ENCODE measurements at regions not wholly inside any gene's neighbourhood (a gene's known extent, or its start where the extent isn't known, plus 50 kb on each side); places are given as distances from the start of the nearest gene placed in this dataset.

GRCh38 chr4:15232366-15233263, 195.2 kb upstream of the C1QTNF7 start:
- DNase-seq, result no peak

GRCh38 chr4:15233264-15233597, 194.6 kb upstream of the C1QTNF7 start:
- DNase-seq, result peak; percentile 81

GRCh38 chr4:15233626-15234025, 194.2 kb upstream of the C1QTNF7 start:
- DNase-seq, result no peak

DNA sequence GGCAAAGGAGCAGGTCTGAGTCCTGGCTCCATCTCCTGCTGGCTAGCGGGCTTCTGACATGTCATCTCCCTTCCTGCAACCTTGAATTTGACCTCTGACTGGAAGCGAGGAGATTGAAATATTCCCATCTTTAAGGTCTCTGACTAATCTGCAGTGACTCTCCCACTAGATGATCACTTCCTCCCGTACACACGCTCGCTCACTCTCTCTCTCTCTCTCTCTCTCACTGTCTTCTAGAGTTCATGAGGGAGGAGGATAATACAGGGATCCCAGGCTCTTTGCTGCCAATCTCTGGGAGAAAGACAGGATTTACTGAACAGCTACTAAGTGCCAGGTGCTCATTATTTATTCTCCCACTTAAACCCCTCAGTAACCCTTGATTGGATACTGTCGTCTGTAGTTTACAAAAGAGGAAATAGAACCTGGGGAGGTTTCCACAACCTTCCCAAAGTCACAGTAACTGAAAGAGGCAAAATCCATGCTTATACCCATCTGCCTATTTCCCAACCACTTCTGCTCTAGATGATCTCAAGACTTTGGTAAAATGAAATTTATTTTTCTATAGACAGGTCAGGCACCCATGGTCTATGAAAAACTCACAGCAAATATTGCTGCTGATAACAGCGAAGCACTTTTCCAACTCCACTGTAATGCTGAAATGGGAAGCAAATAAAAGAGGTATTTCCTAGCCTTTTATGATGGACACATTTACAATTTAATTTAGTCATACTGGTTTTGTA, 193.5 kb upstream of the C1QTNF7 start:
- no peak for DNase-seq

DNA sequence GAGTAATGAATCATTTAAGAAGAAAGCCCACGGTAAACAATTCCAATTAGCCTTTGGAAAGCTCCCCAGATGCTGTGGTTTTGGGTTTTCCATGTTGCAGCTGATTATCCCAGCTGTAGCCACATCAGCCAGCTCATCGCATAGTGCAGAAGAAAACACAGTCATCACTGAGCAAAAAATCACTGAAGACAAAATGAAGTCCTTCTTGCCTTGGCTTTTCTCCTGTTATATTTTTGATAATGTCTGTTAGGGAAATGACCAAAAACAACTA, 193.0 kb upstream of the C1QTNF7 start:
- no peak for DNase-seq

DNA sequence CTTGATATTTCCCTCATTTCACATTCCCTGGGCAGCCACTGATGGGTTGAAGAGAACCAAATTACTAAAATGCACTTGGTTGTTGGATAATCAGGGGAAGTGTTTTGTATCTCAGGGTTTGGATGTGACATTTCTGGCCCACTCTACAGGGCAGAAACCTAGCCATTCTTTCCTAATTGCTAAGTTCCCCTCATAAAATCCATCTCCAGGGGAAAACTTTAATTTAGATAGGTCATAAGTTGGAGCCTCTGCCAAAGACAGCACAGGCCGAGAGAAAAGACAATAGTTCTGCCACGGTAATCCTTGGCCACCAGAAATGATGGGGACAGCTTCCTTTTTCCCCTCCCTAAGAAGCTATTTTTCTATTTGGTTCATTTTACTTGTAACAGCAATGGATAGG, 192.7 kb upstream of the C1QTNF7 start:
- no peak for DNase-seq

GRCh38 chr4:15237648-15238230, 190.1 kb upstream of the C1QTNF7 start:
- DNase-seq, result no peak

GRCh38 chr4:15238720-15239119, 189.1 kb upstream of the C1QTNF7 start:
- DNase-seq, result no peak

DNA sequence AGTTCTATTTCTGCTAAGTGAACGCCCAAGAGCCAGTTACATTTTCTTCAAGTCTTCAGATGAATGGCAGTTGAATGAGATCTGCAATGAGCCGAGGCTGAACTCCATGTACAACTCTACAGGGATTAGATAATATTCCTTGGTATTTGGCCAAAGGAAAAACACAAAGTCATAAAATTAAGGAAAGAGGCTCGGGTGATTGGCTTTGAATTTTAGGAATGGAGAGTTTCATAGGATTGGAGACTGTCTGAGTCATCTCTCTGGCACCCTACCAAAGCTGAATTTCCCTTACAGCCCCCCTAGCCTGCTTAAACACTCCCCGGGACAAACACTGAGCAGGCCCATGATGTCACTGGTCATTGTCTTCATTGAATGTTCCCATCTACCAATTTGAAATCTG, 188.0 kb upstream of the C1QTNF7 start:
- no peak for DNase-seq

DNA sequence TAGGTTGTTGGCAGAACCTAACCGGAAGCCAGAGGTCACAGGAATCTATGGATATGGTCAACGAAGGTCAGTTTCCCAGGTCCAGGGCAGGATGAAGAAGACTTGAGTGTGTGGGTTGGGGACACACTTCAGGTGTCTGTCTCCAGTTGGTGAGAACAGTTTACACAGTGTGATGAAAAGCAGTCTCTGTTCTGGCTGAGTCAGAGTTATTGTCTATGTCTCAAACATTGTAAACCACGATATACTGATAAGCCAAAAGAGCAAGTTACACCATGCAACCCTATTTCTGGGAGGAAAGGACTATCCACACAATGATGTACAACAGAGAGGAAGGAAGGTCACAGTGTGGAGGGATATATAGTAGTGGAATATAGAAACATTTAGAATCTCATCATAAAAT, 187.1 kb upstream of the C1QTNF7 start:
- DNase-seq, result no peak

DNA sequence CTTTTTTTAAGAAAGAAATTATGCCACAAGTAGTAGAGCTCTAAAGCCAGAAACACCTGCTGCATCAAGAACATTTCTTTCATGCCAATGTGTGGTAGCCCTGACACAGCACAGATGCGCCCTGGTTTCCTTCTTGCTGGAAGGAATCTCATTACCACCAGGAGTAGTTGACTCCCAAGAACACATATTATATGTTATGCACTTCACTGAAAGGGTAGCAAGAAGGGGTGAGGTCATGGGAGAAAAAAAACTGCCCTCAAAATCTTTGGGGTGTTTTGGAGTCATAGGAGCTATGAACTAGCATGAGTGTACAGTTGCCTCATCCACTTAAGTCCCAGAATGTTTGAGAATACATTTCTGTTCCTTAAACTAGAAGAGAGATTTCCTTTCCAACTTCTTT, 185.8 kb upstream of the C1QTNF7 start:
- DNase-seq, result no peak

DNA sequence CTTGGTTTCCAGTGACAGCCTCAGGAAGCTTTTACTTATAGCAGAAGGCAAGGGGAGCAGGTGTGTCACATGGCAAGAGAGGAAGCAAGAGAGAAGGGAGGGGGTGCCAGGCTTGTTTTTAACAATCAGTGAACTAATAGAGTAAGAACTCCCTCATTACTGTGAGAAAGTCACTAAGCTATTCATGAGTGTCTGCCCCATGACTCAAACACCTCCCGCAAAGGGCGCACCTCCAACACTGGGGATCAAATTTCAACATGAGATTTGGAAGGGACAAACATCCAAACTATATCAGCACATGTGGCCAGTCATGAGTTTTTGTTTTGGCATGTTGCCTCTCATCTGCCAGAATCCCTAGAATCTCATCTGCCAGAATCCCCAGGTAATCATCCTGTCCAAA, 183.5 kb upstream of the C1QTNF7 start:
- DNase-seq, result no peak

DNA sequence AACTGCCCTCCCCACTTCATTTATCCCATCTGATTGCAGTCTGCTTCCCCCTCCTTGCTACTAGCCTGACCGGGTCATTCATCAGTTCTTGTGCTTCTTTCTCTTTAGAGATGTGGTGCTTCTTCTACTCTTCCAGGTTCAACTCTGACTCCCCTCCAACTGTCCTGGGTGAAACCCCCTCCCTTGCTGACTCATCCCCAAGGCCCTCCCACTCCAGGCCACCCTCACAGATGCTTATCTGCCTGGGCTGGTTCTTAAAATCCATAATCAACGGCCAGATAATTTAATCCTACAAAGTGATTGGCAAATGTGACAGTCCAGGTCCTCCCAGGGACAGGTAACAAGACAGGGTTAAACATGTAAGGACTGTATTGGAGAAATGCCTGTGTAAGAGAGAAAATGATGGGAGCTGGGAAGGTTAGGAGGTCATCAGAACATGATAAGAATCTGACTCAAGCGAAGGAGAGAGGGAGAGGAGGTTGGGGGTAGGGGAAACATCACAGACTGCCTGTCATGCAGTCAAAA, 182.8 kb upstream of the C1QTNF7 start:
- no peak for DNase-seq

- no peak for DNase-seq
Observed at GRCh38 chr4:15250021-15250441, 177.8 kb upstream of the C1QTNF7 start.

GRCh38 chr4:15253349-15253748, 174.5 kb upstream of the C1QTNF7 start:
- DNase-seq, result no peak

DNA sequence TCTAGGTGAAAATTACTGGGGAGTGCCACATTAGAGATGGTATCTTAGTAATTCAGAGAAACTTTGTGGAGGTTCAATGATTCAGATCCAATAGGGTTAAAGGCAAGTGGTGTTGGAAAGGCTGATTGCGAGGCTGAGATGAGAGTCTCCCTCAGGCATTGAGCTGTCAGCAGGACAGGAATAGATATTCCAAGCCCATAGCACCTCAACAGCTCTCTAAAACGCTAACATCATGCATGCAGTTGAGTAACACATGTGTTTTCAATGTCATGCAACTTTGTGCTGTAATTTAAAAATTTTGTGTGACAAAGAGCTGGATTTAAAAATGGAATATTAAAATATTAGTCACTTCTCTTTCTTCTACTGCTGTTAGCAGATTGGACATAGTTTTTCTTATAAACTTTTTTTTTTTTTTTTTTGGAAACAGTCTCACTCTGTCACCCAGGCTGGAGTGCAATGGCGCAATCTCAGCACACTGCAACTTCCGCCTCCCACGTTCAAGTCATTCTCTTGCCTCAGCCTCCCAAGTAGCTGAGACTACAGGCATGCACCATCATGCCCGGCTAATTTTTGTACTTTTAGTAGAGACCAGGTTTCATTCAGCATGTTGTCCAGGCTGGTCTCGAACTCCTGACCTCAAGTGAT, 173.5 kb upstream of the C1QTNF7 start:
- no peak for DNase-seq

- DNase-seq, result no peak
Observed at GRCh38 chr4:15255537-15255936, 172.3 kb upstream of the C1QTNF7 start.

GRCh38 chr4:15260758-15261157, 167.1 kb upstream of the C1QTNF7 start:
- no peak for DNase-seq

- no peak for DNase-seq
Observed at GRCh38 chr4:15262396-15262795, 165.4 kb upstream of the C1QTNF7 start.

DNA sequence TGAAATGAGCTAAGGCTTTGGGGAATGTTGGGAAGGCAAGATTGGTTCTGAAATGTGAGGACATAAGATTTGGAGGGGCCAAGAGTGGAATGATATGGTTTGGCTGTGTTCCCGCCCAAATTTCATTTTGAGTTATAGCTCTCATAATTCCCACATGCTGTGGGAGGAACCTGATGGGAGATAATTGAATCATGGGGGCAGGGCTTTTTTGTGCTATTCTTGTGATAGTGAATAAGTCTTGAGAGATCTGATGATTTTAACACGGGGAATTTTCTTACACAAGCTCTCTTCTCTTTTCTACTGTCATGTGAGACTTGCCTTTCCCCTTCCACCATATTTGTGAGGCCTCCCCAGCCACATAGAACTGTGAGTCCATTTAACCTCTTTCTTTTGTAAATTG, 157.6 kb upstream of the C1QTNF7 start:
- DNase-seq, result no peak

GRCh38 chr4:15286041-15286440, 141.8 kb upstream of the C1QTNF7 start:
- DNase-seq, result no peak

DNA sequence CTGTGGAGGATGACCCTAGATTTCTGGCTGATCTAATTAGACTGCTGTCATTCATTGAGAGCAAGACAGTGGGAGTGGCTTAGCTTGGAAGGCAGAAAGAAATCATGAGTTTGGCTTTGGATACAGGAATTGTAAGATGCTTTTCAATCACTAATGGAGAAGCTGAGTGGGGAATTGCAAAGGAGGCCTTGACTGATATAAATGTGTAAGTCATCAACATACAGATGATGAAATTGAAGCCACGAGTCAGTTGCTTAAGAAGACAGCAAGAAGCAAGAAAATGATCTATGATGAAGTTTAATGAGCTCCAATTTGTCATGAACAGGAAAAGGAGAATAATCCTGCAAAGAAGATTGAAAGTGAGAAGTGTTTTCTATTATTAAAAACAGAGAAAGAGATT, 136.7 kb upstream of the C1QTNF7 start:
- no peak for DNase-seq

DNA sequence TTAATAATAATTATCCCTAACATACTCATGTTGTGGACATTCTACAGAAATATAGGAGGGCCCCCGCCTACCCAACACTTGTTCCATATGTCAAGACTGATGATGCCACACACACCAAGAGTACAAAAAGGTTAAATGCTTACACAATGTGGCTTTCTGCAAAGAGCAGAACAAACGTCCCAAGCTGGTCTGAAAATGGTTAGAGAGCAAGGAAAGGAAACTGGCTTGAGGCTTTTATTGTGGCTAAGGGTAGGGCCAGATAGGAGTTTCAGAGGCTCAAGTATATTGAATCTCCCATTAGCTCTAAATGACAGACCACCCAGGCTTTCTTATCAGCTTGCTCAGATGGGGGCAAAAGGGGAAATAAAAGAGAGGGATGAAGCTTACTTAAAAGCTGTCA, 134.1 kb upstream of the C1QTNF7 start:
- DNase-seq, result no peak

DNA sequence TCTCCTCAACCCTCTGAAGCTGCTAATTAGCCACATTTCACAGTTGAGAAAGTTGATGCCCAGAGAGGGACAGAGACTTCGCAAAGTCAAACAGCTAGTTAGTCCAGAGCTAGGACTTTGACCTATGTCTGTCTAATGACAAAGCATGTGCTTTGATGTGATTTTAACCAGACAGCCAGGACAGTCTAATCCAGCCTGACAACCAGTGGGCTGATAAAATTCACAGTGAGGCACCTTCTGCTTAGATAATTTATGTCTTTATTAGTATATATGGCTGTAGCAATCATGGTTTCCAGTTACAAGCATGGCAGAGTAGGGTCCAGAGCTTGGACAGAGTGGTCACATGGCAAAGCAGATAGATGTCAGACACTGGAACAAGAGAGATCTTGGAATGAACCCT, 133.6 kb upstream of the C1QTNF7 start:
- DNase-seq, result no peak
